CD14-positive monocyte (primary cell): ENCODE measurements at regions not wholly inside any gene's neighbourhood (a gene's known extent, or its start where the extent isn't known, plus 50 kb on each side); places are given as distances from the start of the nearest gene placed in this dataset.

Experiments used
- DNase-seq, 3 donors: peaks; one replicate each; pipeline ENCODE4 v3.0.0-alpha.2; 2011 to 2022
- H2AFZ ChIP-seq: 2 replicates; pipeline ENCODE4 v1.6.0; 2012; ENCODE audit warnings: mild to moderate bottlenecking, low read depth, low read length, inconsistent platforms; ENCODE audit not compliant: insufficient read depth, poor library complexity, severe bottlenecking
- H3K27ac ChIP-seq, 2 donors: 1 replicate in 1 of 2; 2 replicates in 1 of 2; pipeline ENCODE4 v1.5.1; 2012 to 2013; ENCODE audit warnings: low read length in 2 of 2, control low read depth in 1 of 2, inconsistent platforms in 1 of 2, low read depth in 1 of 2, mild to moderate bottlenecking in 1 of 2
- H3K27me3 ChIP-seq, 2 donors: one replicate each; pipeline versions ENCODE4 v1.6.0 to v1.6.1; 2011 to 2013; ENCODE audit warnings: low read length in 2 of 2; ENCODE audit not compliant: control insufficient read depth in 2 of 2, insufficient read depth in 2 of 2
- H3K36me3 ChIP-seq, 2 donors: replicated peaks in 1 of 2; 1 replicate in 1 of 2; 2 replicates in 1 of 2; pipeline versions ENCODE4 v1.5.1 to v1.6.1; 2012 to 2013; ENCODE audit warnings: low read length in 2 of 2, control low read depth in 1 of 2, inconsistent platforms in 1 of 2, mild to moderate bottlenecking in 1 of 2; ENCODE audit not compliant: insufficient read depth in 2 of 2, control insufficient read depth in 1 of 2
- H3K4me1 ChIP-seq, 2 donors: 1 replicate in 1 of 2; 2 replicates in 1 of 2; pipeline versions ENCODE4 v1.5.1 to v1.6.1; 2012 to 2013; ENCODE audit warnings: low read length in 2 of 2, control low read depth in 1 of 2, inconsistent platforms in 1 of 2, mild to moderate bottlenecking in 1 of 2, moderate library complexity in 1 of 2; ENCODE audit not compliant: insufficient read depth in 2 of 2, control insufficient read depth in 1 of 2
- H3K4me2 ChIP-seq: replicated peaks from 2 replicates; pipeline ENCODE3; 2012; ENCODE audit warnings: low read length, moderate library complexity, mild to moderate bottlenecking; ENCODE audit not compliant: poor library complexity, severe bottlenecking; ENCODE audit errors: extremely low read depth
- H3K4me3 ChIP-seq, 3 experiments: fragments of 200-600 bp in 1 of 3; sonication (generic) in 1 of 3; replicated peaks in 1 of 3; 1 replicate in 2 of 3; 2 replicates in 1 of 3; pipeline ENCODE4 v1.5.1; 2011 to 2013; ENCODE audit warnings: low read length in 3 of 3, mild to moderate bottlenecking in 3 of 3, control low read depth in 2 of 3, low read depth in 2 of 3, inconsistent platforms in 1 of 3, moderate library complexity in 1 of 3
- H3K79me2 ChIP-seq: 2 replicates; pipeline ENCODE4 v1.6.0; 2012; ENCODE audit warnings: mild to moderate bottlenecking, control low read depth, inconsistent platforms, low read length, moderate library complexity; ENCODE audit not compliant: insufficient read depth
- H3K9ac ChIP-seq: 2 replicates; pipeline ENCODE4 v1.6.0; 2017; ENCODE audit warnings: low read length, mild to moderate bottlenecking; ENCODE audit not compliant: insufficient read depth, poor library complexity, severe bottlenecking
- H3K9me3 ChIP-seq, 2 donors: replicated peaks in 1 of 2; 1 replicate in 1 of 2; 2 replicates in 1 of 2; pipeline versions ENCODE4 v1.5.1 to v1.6.1; 2012 to 2013; ENCODE audit warnings: low read length in 2 of 2, control low read depth in 1 of 2; ENCODE audit not compliant: control insufficient read depth in 1 of 2, insufficient read depth in 1 of 2
- H4K20me1 ChIP-seq: 2 replicates; pipeline ENCODE4 v1.6.0; 2012; ENCODE audit warnings: mild to moderate bottlenecking, low read length, control low read depth, moderate library complexity; ENCODE audit not compliant: insufficient read depth
- H3K27ac Mint-ChIP-seq, 7 donors: one replicate each; pipeline ENCODE4 v1.8.0; 2020; ENCODE audit warnings: mild to moderate bottlenecking in 7 of 7, mixed read lengths in 7 of 7, moderate library complexity in 6 of 7, inconsistent platforms in 2 of 7
- H3K27me3 Mint-ChIP-seq, 3 donors: one replicate each; pipeline ENCODE4 v1.8.0; 2021 to 2022; ENCODE audit warnings: low read depth in 3 of 3, mild to moderate bottlenecking in 3 of 3, mixed read lengths in 3 of 3, moderate library complexity in 3 of 3, inconsistent platforms in 1 of 3
- H3K36me3 Mint-ChIP-seq, 2 donors: one replicate each; pipeline ENCODE4 v1.8.0; 2020; ENCODE audit warnings: mixed read lengths in 2 of 2, inconsistent platforms in 1 of 2, mild to moderate bottlenecking in 1 of 2
- H3K4me1 Mint-ChIP-seq: one replicate; pipeline ENCODE4 v1.8.0; 2020; ENCODE audit warnings: mild to moderate bottlenecking, mixed read lengths
- H3K4me3 Mint-ChIP-seq, 2 donors: one replicate each; pipeline ENCODE4 v1.8.0; 2020; ENCODE audit warnings: mild to moderate bottlenecking in 2 of 2, mixed read lengths in 2 of 2, moderate library complexity in 1 of 2
- H3K9me3 Mint-ChIP-seq, 7 donors: one replicate each; pipeline ENCODE4 v1.8.0; 2020 to 2022; ENCODE audit warnings: mixed read lengths in 7 of 7, mild to moderate bottlenecking in 6 of 7, moderate library complexity in 6 of 7, inconsistent platforms in 2 of 7
- WGBS: methylation state at CpG from one replicate; pipeline ENCODE4 v1.1.5; 2013; ENCODE audit warnings: missing lambda C conversion rate; ENCODE audit not compliant: insufficient coverage; 5-methylcytosine and 5-hydroxymethylcytosine counted together
- intact Hi-C, 2 donors: fragments of 100-400 bp; cut with micrococcal nuclease; formaldehyde crosslinking; loops; one replicate each; pipeline versions ENCODE4 v1.15.0 to v1.15.1; 2023
- TF ChIP-seq, protein P1 (sequence below): fragments of 200-600 bp; IDR thresholded peaks from one replicate; pipeline ENCODE4 v1.8.0; 2022; ENCODE audit warnings: antibody characterized with exemption, mild to moderate bottlenecking

DNA sequence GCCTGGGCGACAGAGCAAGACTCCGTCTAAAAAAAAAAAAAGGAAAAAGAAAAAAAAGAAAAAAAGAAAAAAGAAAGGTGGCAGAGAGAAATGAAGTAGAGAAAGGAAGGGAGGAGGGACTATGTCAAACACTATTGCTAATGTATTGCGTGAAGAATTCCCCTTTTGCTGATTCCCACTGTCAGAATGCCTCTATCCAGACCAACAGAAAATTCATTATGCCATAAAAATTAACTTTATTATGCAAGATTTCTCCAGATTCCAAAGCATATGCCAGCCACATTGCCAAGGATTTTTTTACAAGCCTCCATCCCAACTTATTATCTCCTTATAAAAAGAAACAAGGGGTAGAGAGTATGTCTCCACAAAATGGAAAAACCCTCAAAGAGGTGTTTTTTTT lies 209.3 kb downstream of the MTERF1 start:
- no peaks in the 10 kb centered on the region for H3K4me1 ChIP-seq
- H3K27ac ChIP-seq = no peak overlapping the region
- no peak overlapping the region for H2AFZ ChIP-seq
- H3K79me2 ChIP-seq = no peaks in the 10 kb centered on the region
- Mint-ChIP-seq H3K27me3 (peaks cover 0 to 3% (median 0%) of the 10 kb centered on the region in 3 donors), H3K9me3 (peaks cover 0 to 9% (median 2%) of the 10 kb centered on the region in 7 donors), H3K4me3 (no peak overlapping the region), H3K36me3 (no peaks in the 10 kb centered on the region), H3K27ac (no peak overlapping the region), H3K4me1 (no peaks in the 10 kb centered on the region)
- intact Hi-C loops = no loop called here
- H3K4me3 ChIP-seq = no peak overlapping the region
- WGBS = 83% methylated on average over 2 of the region's 3 CpGs
- H3K27me3 ChIP-seq = no peaks in the 10 kb centered on the region
- H3K9me3 ChIP-seq = peaks cover 0 to 5% of the 10 kb centered on the region in 2 donors
- H3K9ac ChIP-seq = no peak overlapping the region
- TF ChIP-seq, protein P1, sequence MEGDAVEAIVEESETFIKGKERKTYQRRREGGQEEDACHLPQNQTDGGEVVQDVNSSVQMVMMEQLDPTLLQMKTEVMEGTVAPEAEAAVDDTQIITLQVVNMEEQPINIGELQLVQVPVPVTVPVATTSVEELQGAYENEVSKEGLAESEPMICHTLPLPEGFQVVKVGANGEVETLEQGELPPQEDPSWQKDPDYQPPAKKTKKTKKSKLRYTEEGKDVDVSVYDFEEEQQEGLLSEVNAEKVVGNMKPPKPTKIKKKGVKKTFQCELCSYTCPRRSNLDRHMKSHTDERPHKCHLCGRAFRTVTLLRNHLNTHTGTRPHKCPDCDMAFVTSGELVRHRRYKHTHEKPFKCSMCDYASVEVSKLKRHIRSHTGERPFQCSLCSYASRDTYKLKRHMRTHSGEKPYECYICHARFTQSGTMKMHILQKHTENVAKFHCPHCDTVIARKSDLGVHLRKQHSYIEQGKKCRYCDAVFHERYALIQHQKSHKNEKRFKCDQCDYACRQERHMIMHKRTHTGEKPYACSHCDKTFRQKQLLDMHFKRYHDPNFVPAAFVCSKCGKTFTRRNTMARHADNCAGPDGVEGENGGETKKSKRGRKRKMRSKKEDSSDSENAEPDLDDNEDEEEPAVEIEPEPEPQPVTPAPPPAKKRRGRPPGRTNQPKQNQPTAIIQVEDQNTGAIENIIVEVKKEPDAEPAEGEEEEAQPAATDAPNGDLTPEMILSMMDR = no peak
- H4K20me1 ChIP-seq = no peaks in the 10 kb centered on the region
- H3K4me2 ChIP-seq = no peak overlapping the region
- no peaks in the 10 kb centered on the region for H3K36me3 ChIP-seq
- DNase-seq = no peak

DNA sequence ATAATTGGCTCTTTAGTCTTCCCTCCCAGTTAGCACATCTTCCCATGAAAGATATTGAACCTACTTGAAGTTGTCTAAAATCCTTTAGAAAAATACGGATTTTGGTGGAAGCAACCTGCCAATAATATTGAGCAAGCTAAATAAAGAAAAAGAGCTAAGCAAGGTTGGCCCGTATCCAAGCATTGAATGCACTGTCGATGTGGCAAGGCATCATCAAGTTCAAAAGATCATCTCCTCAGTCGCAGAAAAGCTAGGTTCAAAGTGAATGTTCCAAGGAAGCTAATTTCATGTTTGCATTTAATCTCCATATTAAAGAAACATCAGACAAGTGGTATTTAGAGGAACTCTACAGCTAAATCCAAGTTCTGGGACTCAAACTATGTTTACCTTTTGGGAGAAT lies 206.0 kb downstream of the MTERF1 start:
- no peak overlapping the region for H3K27ac ChIP-seq
- no peak overlapping the region for H3K4me2 ChIP-seq
- Mint-ChIP-seq H3K4me3 (no peak overlapping the region), H3K27me3 (peaks cover 0 to 2% (median 0%) of the 10 kb centered on the region in 3 donors), H3K36me3 (no peaks in the 10 kb centered on the region), H3K4me1 (no peaks in the 10 kb centered on the region), H3K27ac (no peak overlapping the region), H3K9me3 (peaks cover 2 to 15% (median 6%) of the 10 kb centered on the region in 7 donors)
- no peak overlapping the region for H2AFZ ChIP-seq
- no peak overlapping the region for H3K4me3 ChIP-seq
- no peaks in the 10 kb centered on the region for H4K20me1 ChIP-seq
- H3K79me2 ChIP-seq = no peaks in the 10 kb centered on the region
- H3K36me3 ChIP-seq = no peaks in the 10 kb centered on the region
- H3K9me3 ChIP-seq = peaks cover 4 to 10% of the 10 kb centered on the region in 2 donors
- no peak for DNase-seq
- H3K4me1 ChIP-seq = no peaks in the 10 kb centered on the region
- H3K9ac ChIP-seq = no peak overlapping the region
- WGBS = 88% methylated on average over 3 of the region's 4 CpGs
- TF ChIP-seq, protein P1 = no peak
- H3K27me3 ChIP-seq = no peaks in the 10 kb centered on the region
- intact Hi-C loops = no loop called here
